GM12891 (cell line): ENCODE measurements at regions not wholly inside any gene's neighbourhood (a gene's known extent, or its start where the extent isn't known, plus 50 kb on each side); places are given as distances from the start of the nearest gene placed in this dataset.
"Not testable (repeated sequence)": the region's sequence is repeated elsewhere in the genome, so short reads cannot be mapped to it uniquely, and the experiment has no call there.

Experiments used
- DNase-seq: peaks from one replicate; pipeline ENCODE4 v3.0.0; 2011; ENCODE audit warnings: low spot score; ENCODE audit not compliant: insufficient read length
- FAIRE-seq: peaks from 2 replicates; lab custom pipeline; 2011; peaks lifted over from hg19 to GRCh38; lab: Jason Lieb, UNC
- PAX5 ChIP-seq: IDR thresholded peaks from 2 replicates; pipeline ENCODE4 v1.6.1; 2011; ENCODE audit warnings: low read length, moderate library complexity, mild to moderate bottlenecking; ENCODE audit not compliant: insufficient read depth, severe bottlenecking
- POLR2A ChIP-seq: IDR thresholded peaks from 2 replicates; pipeline ENCODE4 v1.6.1; 2011; ENCODE audit warnings: low read depth, low read length, control low read depth
- POLR2AphosphoS5 ChIP-seq: IDR thresholded peaks from 2 replicates; pipeline ENCODE4 v1.6.1; 2011; ENCODE audit warnings: low read depth, low read length, control low read depth
- POU2F2 ChIP-seq: IDR thresholded peaks from 2 replicates; pipeline ENCODE4 v1.6.1; 2011; ENCODE audit warnings: low read depth, mild to moderate bottlenecking, control low read depth, low read length, moderate library complexity
- SPI1 ChIP-seq: IDR thresholded peaks from 2 replicates; pipeline ENCODE4 v1.6.1; 2011; ENCODE audit warnings: low read depth, low read length, control low read depth
- TAF1 ChIP-seq: IDR thresholded peaks from 2 replicates; pipeline ENCODE4 v1.6.1; 2011; ENCODE audit warnings: low read depth, low read length, control low read depth

DNA sequence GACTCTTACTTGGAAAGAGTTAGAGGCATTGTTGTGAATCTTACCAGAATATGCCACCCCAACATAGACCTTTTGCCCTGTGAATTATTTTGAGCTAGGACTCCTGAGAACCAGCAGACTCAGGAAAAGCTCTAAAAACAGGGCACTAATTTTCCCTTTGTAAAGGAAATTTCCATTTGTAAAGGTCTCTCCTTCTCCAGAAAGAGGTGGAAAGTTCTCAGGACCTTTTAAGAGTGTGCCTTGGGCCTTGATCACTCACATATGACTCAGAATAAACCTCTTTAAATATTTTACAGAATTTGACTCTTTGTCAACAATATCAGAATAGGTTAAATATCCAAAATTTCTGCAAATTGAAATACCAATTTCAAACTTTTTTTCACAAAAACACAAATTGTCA, 721.8 kb upstream of the NCAM2 start:
- TF ChIP-seq POLR2AphosphoS5 (no peak), TAF1 (no peak), POU2F2 (no peak), POLR2A (no peak), PAX5 (no peak)
- FAIRE-seq (no peak), DNase-seq (no peak)

DNA sequence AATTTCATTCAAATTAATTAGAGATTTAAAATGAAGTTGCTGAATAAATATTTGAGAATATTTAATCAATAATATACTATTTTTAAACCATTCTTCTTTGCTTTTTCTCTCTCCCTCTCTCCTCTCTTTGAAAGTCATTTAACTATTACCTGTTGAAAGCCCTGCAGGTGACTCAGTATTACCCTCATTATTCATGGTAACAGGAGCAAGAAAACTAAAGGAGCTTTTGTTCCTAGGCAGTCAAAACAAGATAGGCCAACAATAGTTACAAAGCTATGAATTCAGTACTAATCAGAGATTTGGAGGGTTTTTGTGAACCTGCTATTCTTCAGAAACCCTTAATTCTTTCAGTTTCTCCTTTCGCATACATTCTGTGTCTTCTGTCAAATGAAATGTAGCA, 721.3 kb upstream of the NCAM2 start:
- TF ChIP-seq POU2F2: no peak
- TF ChIP-seq POLR2A: no peak
- no peak for TF ChIP-seq SPI1
- no peak for TF ChIP-seq POLR2AphosphoS5
- no peak for TF ChIP-seq PAX5
- TF ChIP-seq TAF1: no peak
- DNase-seq: no peak
- no peak for FAIRE-seq

DNA sequence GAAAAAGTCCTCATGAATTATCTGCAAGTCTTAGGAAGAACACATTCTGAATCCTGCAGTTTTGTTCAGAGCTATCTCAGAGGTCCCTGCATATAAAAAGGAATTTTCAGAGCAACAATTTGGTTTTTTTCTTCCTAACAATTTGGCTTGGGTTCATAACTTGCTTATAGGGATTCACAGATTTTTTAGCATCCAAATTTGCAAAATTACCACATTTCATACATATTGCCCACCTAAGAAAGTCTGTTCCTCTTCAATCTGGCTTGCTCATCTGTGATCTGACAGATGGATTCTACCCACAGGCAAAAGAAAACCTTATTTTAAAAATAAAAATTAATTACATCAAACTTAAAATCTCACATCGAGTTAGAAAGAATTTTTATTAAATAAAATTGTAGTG, 714.4 kb upstream of the NCAM2 start:
- FAIRE-seq: no peak
- DNase-seq: no peak
- TF ChIP-seq PAX5 (no peak), POLR2A (no peak)

DNA sequence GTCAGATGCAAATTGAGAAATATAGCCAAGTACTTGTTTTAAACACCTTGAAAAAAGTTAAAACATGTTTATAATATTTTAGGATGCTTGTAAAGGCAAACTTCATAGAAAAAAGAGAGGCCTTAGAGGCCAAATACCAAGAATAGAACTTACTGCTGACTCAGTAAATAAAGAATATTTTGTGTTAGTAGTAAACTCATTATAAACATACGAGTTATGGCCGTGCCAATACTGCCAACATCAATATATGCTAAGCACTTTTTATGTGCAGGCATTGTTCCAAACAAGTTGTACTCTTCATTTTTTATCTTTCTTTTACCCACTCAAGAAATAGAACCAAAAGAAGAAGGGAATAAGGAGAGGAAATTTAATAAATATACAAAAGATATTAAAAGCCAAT, 705.9 kb upstream of the NCAM2 start:
- TF ChIP-seq SPI1: no peak
- TF ChIP-seq TAF1: no peak
- TF ChIP-seq POLR2AphosphoS5: no peak
- no peak for TF ChIP-seq POLR2A
- TF ChIP-seq POU2F2: no peak
- TF ChIP-seq PAX5: no peak
- FAIRE-seq (no peak), DNase-seq (no peak)

DNA sequence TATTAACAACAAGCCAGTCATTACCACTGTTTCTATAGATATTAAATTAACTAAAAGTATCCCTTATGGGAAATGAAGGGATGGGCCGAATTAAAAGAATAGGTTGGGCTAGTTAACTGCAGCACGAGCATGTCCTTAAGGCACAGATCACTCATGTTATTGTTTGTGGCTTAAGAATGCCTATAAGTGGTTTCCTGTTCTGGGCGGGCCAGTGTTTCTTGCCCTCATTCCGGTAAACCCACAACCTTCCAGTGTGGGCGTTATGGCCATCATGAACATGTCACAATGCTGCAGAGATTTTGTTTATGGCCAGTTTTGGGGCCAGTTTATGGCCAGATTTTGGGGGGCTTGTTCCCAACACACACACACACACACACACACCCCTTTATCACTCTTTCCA, 705.4 kb upstream of the NCAM2 start:
- FAIRE-seq, DNase-seq: not testable (repeated sequence)

DNA sequence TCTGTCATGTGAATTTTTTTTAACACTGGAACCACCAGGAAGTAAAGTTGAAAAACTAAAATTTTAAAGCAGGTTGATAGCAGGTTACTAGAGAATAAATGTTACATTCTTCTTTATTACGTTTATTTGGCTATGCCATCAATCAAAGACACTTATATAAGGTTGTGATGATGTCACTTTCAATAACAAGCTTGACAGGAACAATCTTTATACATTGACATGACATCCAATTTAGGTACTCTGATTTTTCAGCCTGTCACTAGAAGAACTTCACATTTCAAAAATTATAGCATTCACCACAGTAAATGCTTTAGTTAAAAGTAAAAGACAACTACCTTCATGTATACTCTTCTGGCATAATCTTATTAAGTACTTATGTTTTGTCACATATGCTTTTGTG, 696.8 kb upstream of the NCAM2 start:
- no peak for TF ChIP-seq PAX5
- no peak for TF ChIP-seq TAF1
- TF ChIP-seq POLR2AphosphoS5: no peak
- no peak for TF ChIP-seq POLR2A
- TF ChIP-seq POU2F2: no peak
- no peak for TF ChIP-seq SPI1
- FAIRE-seq (no peak), DNase-seq (no peak)

GRCh38 chr21:20302084-20302483, 696.1 kb upstream of the NCAM2 start:
- FAIRE-seq (no peak), DNase-seq (no peak)
- no peak for TF ChIP-seq PAX5

GRCh38 chr21:20306836-20307235, 691.4 kb upstream of the NCAM2 start:
- TF ChIP-seq TAF1 (no peak), PAX5 (no peak), POLR2AphosphoS5 (no peak), POU2F2 (no peak), POLR2A (no peak), SPI1 (no peak)
- FAIRE-seq (no peak), DNase-seq (no peak)

DNA sequence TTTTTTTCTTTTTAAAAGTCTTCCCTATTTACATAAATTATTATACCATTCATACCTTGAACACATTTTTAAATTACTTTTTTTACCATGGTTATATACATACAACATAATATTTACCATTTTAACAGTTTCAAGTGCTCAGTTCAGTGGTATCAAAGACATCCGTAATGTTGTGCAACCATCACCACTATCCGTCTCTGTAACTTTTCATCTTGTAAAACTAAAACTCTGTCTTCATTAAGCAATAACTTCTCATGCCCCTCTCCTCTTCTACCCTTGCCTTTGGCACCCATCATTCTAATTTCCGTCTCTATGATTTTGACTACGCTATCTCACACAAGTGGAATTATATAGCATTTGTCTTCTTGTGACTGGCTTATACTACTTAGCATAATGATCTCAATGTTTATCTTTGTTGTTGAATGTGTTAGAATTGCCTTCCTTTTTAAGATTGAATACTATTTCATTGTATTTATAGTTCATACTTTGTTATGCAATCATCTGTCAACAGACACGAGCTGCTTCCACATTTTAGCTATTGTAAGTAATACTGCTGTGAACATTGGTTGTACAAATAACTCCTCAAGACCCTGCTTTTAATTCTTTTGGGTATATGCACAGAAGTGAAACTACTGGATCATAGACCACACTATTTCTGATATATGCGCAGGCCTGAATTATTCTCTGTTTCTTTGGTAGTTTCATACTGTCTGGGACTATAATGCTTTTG, 689.5 kb upstream of the NCAM2 start:
- TF ChIP-seq PAX5: no peak
- no peak for TF ChIP-seq POU2F2
- no peak for TF ChIP-seq POLR2AphosphoS5
- TF ChIP-seq TAF1: no peak
- TF ChIP-seq SPI1: no peak
- TF ChIP-seq POLR2A: no peak
- FAIRE-seq: no peak
- no peak for DNase-seq

GRCh38 chr21:20311234-20311787, 686.9 kb upstream of the NCAM2 start:
- FAIRE-seq (no peak), DNase-seq (no peak)
- TF ChIP-seq POLR2A (no peak), POU2F2 (no peak), POLR2AphosphoS5 (no peak), PAX5 (no peak), SPI1 (no peak), TAF1 (no peak)

DNA sequence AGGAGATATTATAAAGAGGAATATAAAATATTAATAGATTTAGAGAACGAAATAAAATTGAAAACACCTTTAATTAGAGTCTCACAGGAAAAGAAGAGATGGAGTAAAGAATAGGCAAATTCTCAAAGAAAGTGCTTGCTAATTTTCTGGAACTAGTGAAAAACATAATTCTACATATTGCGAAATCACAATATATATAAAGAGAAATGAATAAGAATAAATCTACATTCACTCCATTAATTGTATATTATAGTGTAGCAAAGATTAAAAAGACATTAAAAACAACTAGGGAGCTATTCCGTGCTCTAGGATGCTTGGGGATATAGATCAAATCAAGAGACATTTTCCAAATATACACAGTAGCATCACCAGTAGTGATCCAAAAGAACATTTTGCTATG, 685.2 kb upstream of the NCAM2 start:
- no peak for FAIRE-seq
- TF ChIP-seq TAF1 (no peak), POLR2AphosphoS5 (no peak), POLR2A (no peak)
- no peak for DNase-seq
